ENCODE measurements at regions not wholly inside any gene's neighbourhood (a gene's known extent, or its start where the extent isn't known, plus 50 kb on each side); places are given as distances from the start of the nearest gene placed in this dataset.

GRCh38 chr12:11946161-11946560 is 124.6 kb upstream of the BCL2L14 start:
- no peak for DNase-seq

GRCh38 chr12:11947213-11947612 is 123.5 kb upstream of the BCL2L14 start:
- DNase-seq, result no peak

GRCh38 chr12:11949738-11950411 is 120.9 kb upstream of the BCL2L14 start:
- DNase-seq, result no peak

- DNase-seq, result no peak
Measured at GRCh38 chr12:11951209-11951608, 119.5 kb upstream of the BCL2L14 start.

GRCh38 chr12:11953523-11953922 is 117.2 kb upstream of the BCL2L14 start:
- DNase-seq, result peak; percentile 93

GRCh38 chr12:11954181-11954580 is 116.6 kb upstream of the BCL2L14 start:
- DNase-seq, result peak; percentile 43

- DNase-seq, result no peak
Measured at GRCh38 chr12:11958221-11959091, 112.3 kb upstream of the BCL2L14 start.

GRCh38 chr12:11959117-11959823 is 111.5 kb upstream of the BCL2L14 start:
- DNase-seq, result no peak

GRCh38 chr12:11960646-11961045 is 110.1 kb upstream of the BCL2L14 start:
- DNase-seq, result no peak

GRCh38 chr12:11961686-11962085 is 109.1 kb upstream of the BCL2L14 start:
- DNase-seq, result no peak

GRCh38 chr12:11962860-11963259 is 107.9 kb upstream of the BCL2L14 start:
- DNase-seq, result no peak

GRCh38 chr12:11963841-11964471 is 106.8 kb upstream of the BCL2L14 start:
- no peak for DNase-seq

GRCh38 chr12:11965258-11965910 is 105.4 kb upstream of the BCL2L14 start:
- no peak for DNase-seq

GRCh38 chr12:11967376-11968047 is 103.2 kb upstream of the BCL2L14 start:
- no peak for DNase-seq

- DNase-seq, result no peak
Measured at GRCh38 chr12:11968048-11968383, 102.7 kb upstream of the BCL2L14 start.

GRCh38 chr12:11968516-11968915 is 102.2 kb upstream of the BCL2L14 start:
- no peak for DNase-seq

- no peak for DNase-seq
Measured at GRCh38 chr12:11969437-11970154, 101.1 kb upstream of the BCL2L14 start.

GRCh38 chr12:11970155-11970520 is 100.6 kb upstream of the BCL2L14 start:
- no peak for DNase-seq

- no peak for DNase-seq
Measured at GRCh38 chr12:11973396-11973795, 97.3 kb upstream of the BCL2L14 start.

- DNase-seq, result no peak
Measured at GRCh38 chr12:11976005-11976404, 94.7 kb upstream of the BCL2L14 start.

GRCh38 chr12:11978726-11979384 is 91.9 kb upstream of the BCL2L14 start:
- no peak for DNase-seq
